ENCODE measurements at regions not wholly inside any gene's neighbourhood (a gene's known extent, or its start where the extent isn't known, plus 50 kb on each side); places are given as distances from the start of the nearest gene placed in this dataset.

GRCh38 chr4:126207910-126208309, 893.2 kb downstream of the FAT4 start:
- no peak overlapping the region for H3K4me3 ChIP-seq (ENCODE audit: low read depth, low read length)
- no peak for TF ChIP-seq CTCF (IDR thresholded peaks at IDR 0.05; ENCODE audit: borderline replicate concordance, insufficient read depth, low read depth, low read length)

- TF ChIP-seq CTCF (IDR thresholded peaks at IDR 0.05; ENCODE audit: borderline replicate concordance, insufficient read depth, low read depth, low read length), result no peak
- no peak overlapping the region for H3K4me3 ChIP-seq (ENCODE audit: low read depth, low read length)
Observed at GRCh38 chr4:126209147-126209546, 894.4 kb downstream of the FAT4 start.

GRCh38 chr4:126213996-126214395, 899.2 kb downstream of the FAT4 start:
- TF ChIP-seq CTCF (IDR thresholded peaks at IDR 0.05; ENCODE audit: borderline replicate concordance, insufficient read depth, low read depth, low read length), result no peak
- H3K4me3 ChIP-seq (ENCODE audit: low read depth, low read length), result no peak overlapping the region

- no peak overlapping the region for H3K4me3 ChIP-seq (ENCODE audit: low read depth, low read length)
- TF ChIP-seq CTCF (IDR thresholded peaks at IDR 0.05; ENCODE audit: borderline replicate concordance, insufficient read depth, low read depth, low read length), result no peak
Observed at GRCh38 chr4:126215759-126216158, 901.0 kb downstream of the FAT4 start.

- no peak overlapping the region for H3K4me3 ChIP-seq (ENCODE audit: low read depth, low read length)
- TF ChIP-seq CTCF (IDR thresholded peaks at IDR 0.05; ENCODE audit: borderline replicate concordance, insufficient read depth, low read depth, low read length), result no peak
Observed at GRCh38 chr4:126216611-126217010, 901.9 kb downstream of the FAT4 start.

- H3K4me3 ChIP-seq (ENCODE audit: low read depth, low read length), result no peak overlapping the region
Observed at GRCh38 chr4:126221282-126221681, 906.5 kb downstream of the FAT4 start.

More at GRCh38 chr4:126221282-126221681, 906.5 kb downstream of the FAT4 start:
- TF ChIP-seq CTCF (IDR thresholded peaks at IDR 0.05; ENCODE audit: borderline replicate concordance, insufficient read depth, low read depth, low read length), result no peak

All from GM12875 (cell line).